ENCODE measurements at regions not wholly inside any gene's neighbourhood (a gene's known extent, or its start where the extent isn't known, plus 50 kb on each side); places are given as distances from the start of the nearest gene placed in this dataset.

- Histone ChIP-seq H3K9me3 (ENCODE audit: control insufficient read depth in 1 of 2, insufficient read depth in 1 of 2, low read depth in 1 of 2, low read length in 2 of 2) (no peaks in the 10 kb centered on the region), H4K20me1 (ENCODE audit: insufficient read depth) (no peaks in the 10 kb centered on the region), H3K27me3 (ENCODE audit: insufficient read depth, low read length) (no peaks in the 10 kb centered on the region), H3K9ac (ENCODE audit: low read length) (no peak overlapping the region), H3K4me2 (ENCODE audit: low read length) (no peak overlapping the region), H2AFZ (ENCODE audit: low read depth, low read length, poor library complexity, severe bottlenecking) (no peak overlapping the region), H3K79me2 (ENCODE audit: insufficient read depth, low read length) (no peaks in the 10 kb centered on the region), H3K36me3 (ENCODE audit: control insufficient read depth in 1 of 2, insufficient read depth in 2 of 2, low read length in 2 of 2) (no peaks in the 10 kb centered on the region), H3K27ac (ENCODE audit: low read depth, low read length) (no peak overlapping the region), H3K4me3 (replicated peaks in 1 of 2; ENCODE audit: low read depth in 1 of 2, low read length in 2 of 2) (no peak overlapping the region), H3K4me1 (ENCODE audit: control insufficient read depth in 1 of 2, insufficient read depth in 2 of 2, low read length in 2 of 2) (no peaks in the 10 kb centered on the region), H3K9me2 (ENCODE audit: insufficient read depth) (no peaks in the 10 kb centered on the region)
- intact Hi-C loops (cut with micrococcal nuclease), result no loop called here
- no TSS peak for BruUV-seq (replicated peaks)
- ChIA-PET POLR2A (no interaction called here), RAD21 (ENCODE audit: low non-redundant PET in 1 of 2, low total read pairs in 2 of 2, uncharacterized antibody in 2 of 2, unreplicated experiment in 2 of 2) (no interaction called here), CTCF (no interaction called here)
- ATAC-seq, result no peak
- no peak for DNase-seq (ENCODE audit: low read depth, low spot score)
- TF ChIP-seq CBX3 (IDR thresholded peaks at IDR 0.05; ENCODE audit: low read depth) (no peak), SRF (IDR thresholded peaks at IDR 0.05; ENCODE audit: low read depth) (no peak), POLR2A (IDR thresholded peaks at IDR 0.05; ENCODE audit: borderline replicate concordance, extremely low read depth, insufficient read depth, insufficient read length) (no peak), MAX (IDR thresholded peaks at IDR 0.05) (no peak), ZNF274 (IDR thresholded peaks at IDR 0.05; ENCODE audit: low read depth, low read length) (no peak), SIN3A (IDR thresholded peaks at IDR 0.05; ENCODE audit: low read depth) (no peak), JUND (IDR thresholded peaks at IDR 0.05) (no peak), EGR1 (IDR thresholded peaks at IDR 0.05; ENCODE audit: low read depth) (no peak), TCF7L2 (IDR thresholded peaks at IDR 0.05; ENCODE audit: borderline replicate concordance, extremely low read depth, insufficient read depth, insufficient read length) (no peak), ELF1 (IDR thresholded peaks at IDR 0.05; ENCODE audit: borderline replicate concordance, low read depth) (no peak), CTCF (IDR thresholded peaks at IDR 0.05 in 2 of 3, conservative IDR thresholded peaks at IDR 0.05 in 1 of 3; ENCODE audit: borderline replicate concordance in 1 of 3, insufficient read depth in 1 of 3, low read depth in 2 of 3, low read length in 2 of 3) (no peak), ATF3 (IDR thresholded peaks at IDR 0.05) (no peak)
Measured at GRCh38 chr14:40525314-40525713, 1081.4 kb upstream of the LRFN5 start.
